ENCODE measurements at regions not wholly inside any gene's neighbourhood (a gene's known extent, or its start where the extent isn't known, plus 50 kb on each side); places are given as distances from the start of the nearest gene placed in this dataset.

GRCh38 chr11:33646629-33647028 lies 54.0 kb downstream of the C11orf91 start:
- no peaks in the 10 kb centered on the region for H3K4me1 ChIP-seq
- no peaks in the 10 kb centered on the region for H3K9me3 ChIP-seq (replicated peaks)
- no peak overlapping the region for H3K4me3 ChIP-seq
- H3K27ac ChIP-seq, result no peak overlapping the region
- no peak for DNase-seq
- H3K27me3 ChIP-seq, result no peaks in the 10 kb centered on the region
- no peaks in the 10 kb centered on the region for H3K36me3 ChIP-seq

GRCh38 chr11:33646168-33646567 lies 54.5 kb downstream of the C11orf91 start:
- DNase-seq, result no peak
- Histone ChIP-seq H3K27me3 (no peaks in the 10 kb centered on the region), H3K36me3 (no peaks in the 10 kb centered on the region), H3K4me1 (no peaks in the 10 kb centered on the region), H3K9me3 (replicated peaks) (no peaks in the 10 kb centered on the region), H3K27ac (no peak overlapping the region), H3K4me3 (no peak overlapping the region)

GRCh38 chr11:33645686-33646085 lies 54.9 kb downstream of the C11orf91 start:
- Histone ChIP-seq H3K27me3 (no peaks in the 10 kb centered on the region), H3K4me1 (no peaks in the 10 kb centered on the region), H3K27ac (no peak overlapping the region), H3K4me3 (no peak overlapping the region), H3K9me3 (replicated peaks) (no peaks in the 10 kb centered on the region), H3K36me3 (no peaks in the 10 kb centered on the region)
- DNase-seq, result no peak

GRCh38 chr11:33643167-33643824 lies 57.3 kb downstream of the C11orf91 start:
- no peaks in the 10 kb centered on the region for H3K27me3 ChIP-seq

DNA sequence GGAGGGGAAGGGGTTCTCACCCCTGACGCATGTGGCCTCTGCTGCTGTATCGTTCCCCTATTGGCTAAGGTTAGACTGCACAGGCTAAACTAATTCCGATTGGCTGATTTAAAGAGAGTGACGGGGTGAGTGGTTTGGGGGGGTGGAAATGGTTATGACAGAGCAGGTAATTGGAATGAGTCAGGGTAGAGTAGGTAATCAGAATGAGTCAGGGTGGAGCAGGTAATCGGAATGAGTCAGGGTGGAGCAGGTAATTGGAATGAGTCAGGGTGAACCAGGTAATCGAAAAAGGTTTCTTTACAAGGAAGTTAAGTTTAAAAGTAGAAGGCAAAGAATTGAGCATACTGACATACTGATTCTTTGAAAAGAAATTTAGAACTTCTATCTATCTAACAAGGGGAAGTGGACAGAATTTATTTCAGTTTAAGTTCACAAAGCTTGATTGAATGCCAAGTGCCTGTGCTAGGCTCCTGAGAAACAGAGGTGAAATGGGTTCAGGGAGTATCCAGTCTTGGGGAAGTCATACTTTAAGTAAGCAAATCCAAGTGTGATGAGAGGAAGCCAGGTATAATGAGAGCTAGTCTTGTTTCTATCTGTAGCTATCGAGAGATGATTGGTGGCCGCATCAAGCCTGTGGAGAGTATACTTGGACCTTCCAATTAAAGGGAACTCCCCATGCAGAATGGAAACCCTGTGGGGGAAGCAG lies 58.0 kb downstream of the C11orf91 start:
- no peak for DNase-seq
- Histone ChIP-seq H3K27me3 (no peaks in the 10 kb centered on the region), H3K27ac (no peak overlapping the region), H3K4me1 (no peaks in the 10 kb centered on the region), H3K9me3 (replicated peaks) (no peaks in the 10 kb centered on the region), H3K36me3 (no peaks in the 10 kb centered on the region), H3K4me3 (no peak overlapping the region)

More at GRCh38 chr11:33643167-33643824, 57.3 kb downstream of the C11orf91 start:
- Histone ChIP-seq H3K4me1 (no peaks in the 10 kb centered on the region), H3K27ac (no peak overlapping the region), H3K9me3 (replicated peaks) (no peaks in the 10 kb centered on the region), H3K4me3 (no peak overlapping the region), H3K36me3 (no peaks in the 10 kb centered on the region)
- no peak for DNase-seq

DNA sequence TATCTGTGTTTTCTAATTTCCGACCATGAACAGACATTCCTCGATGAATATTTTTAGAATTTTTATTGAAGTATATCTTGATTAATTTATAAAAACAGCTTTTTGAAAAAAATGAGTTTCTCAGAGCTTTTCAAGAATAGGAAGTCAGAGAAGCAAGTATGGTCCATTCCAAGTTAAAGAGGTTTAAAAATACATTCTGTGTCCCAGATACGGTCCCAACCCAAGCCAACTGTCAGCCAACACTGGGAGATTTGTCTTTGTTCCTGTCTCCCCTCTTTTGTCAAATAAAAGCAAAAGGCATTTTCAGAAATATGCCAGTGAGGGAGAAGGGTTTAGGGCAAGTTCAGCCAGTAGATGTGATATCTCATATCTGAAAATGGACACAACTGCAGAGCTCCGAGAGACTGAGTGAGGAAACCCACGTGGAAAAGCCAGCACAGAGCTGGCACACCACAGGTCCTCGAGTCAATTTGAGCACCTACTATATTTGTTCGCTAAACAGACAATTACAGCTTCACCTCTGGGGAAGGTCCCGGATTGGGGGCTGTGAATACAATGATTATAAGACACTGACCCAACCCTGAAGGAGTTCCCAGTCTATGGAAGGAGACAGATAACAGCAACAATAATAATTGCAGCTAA lies 59.8 kb downstream of the C11orf91 start:
- no peak for DNase-seq
- Histone ChIP-seq H3K4me3 (no peak overlapping the region), H3K36me3 (no peaks in the 10 kb centered on the region), H3K27me3 (no peaks in the 10 kb centered on the region), H3K9me3 (replicated peaks) (no peaks in the 10 kb centered on the region), H3K27ac (no peak overlapping the region), H3K4me1 (no peaks in the 10 kb centered on the region)

GRCh38 chr11:33638608-33639007 lies 62.0 kb downstream of the C11orf91 start:
- no peak for DNase-seq
- no peaks in the 10 kb centered on the region for H3K9me3 ChIP-seq (replicated peaks)
- H3K27ac ChIP-seq, result no peak overlapping the region

DNA sequence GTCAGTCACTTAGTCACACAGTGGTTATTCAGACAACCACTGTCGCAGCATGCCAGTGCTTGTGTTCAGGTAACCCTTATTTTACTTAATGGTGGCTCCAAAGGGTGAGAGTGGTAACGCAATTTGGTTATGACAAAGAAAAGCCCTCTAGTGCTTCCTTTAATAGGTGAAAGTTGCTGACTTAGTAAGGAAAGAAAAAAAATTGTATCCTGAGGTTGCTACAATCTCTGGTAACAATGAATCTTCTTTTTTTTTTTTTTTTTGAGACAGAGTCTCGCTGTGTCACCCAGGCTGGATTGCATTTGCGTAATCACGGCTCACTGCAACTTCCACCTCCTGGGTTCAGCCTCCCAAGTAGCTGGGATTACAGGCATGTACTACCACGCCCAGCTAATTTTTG lies 64.5 kb downstream of the C11orf91 start:
- no peak overlapping the region for H3K27ac ChIP-seq
- H3K4me3 ChIP-seq, result no peak overlapping the region
- DNase-seq, result no peak
- no peaks in the 10 kb centered on the region for H3K36me3 ChIP-seq
- no peaks in the 10 kb centered on the region for H3K9me3 ChIP-seq (replicated peaks)
- H3K27me3 ChIP-seq, result no peaks in the 10 kb centered on the region
- no peaks in the 10 kb centered on the region for H3K4me1 ChIP-seq

More at GRCh38 chr11:33638608-33639007, 62.0 kb downstream of the C11orf91 start:
- Histone ChIP-seq H3K4me3 (no peak overlapping the region), H3K4me1 (no peaks in the 10 kb centered on the region), H3K36me3 (no peaks in the 10 kb centered on the region), H3K27me3 (no peaks in the 10 kb centered on the region)

DNA sequence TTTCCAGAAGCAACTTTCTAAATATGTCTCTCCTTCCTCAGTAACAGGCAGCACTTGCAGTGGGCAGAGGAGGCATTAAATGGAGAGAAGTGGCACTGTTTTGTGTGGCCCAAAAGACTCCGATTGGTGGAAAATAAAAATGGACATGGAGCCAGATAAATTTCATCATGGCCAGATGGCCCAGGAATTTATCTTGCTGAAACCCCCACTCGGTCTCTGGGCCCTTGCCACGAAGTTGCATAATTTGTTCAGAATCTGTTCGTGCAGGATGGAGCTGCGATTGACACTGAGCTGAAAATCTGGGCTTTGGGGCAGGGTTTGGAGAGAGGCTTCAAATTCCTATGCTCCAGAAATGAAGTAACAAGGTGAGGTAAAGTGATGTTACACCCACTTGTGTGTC lies 65.5 kb downstream of the C11orf91 start:
- Histone ChIP-seq H3K9me3 (replicated peaks) (no peaks in the 10 kb centered on the region), H3K27ac (no peak overlapping the region), H3K4me3 (no peak overlapping the region), H3K4me1 (no peaks in the 10 kb centered on the region), H3K27me3 (no peaks in the 10 kb centered on the region), H3K36me3 (no peaks in the 10 kb centered on the region)
- DNase-seq, result no peak

- Histone ChIP-seq H3K27ac (no peak overlapping the region), H3K4me1 (no peaks in the 10 kb centered on the region), H3K9me3 (replicated peaks) (no peaks in the 10 kb centered on the region), H3K27me3 (no peaks in the 10 kb centered on the region), H3K36me3 (no peaks in the 10 kb centered on the region), H3K4me3 (no peak overlapping the region)
- DNase-seq, result no peak
Measured at GRCh38 chr11:33634291-33634834, 66.3 kb downstream of the C11orf91 start.

DNA sequence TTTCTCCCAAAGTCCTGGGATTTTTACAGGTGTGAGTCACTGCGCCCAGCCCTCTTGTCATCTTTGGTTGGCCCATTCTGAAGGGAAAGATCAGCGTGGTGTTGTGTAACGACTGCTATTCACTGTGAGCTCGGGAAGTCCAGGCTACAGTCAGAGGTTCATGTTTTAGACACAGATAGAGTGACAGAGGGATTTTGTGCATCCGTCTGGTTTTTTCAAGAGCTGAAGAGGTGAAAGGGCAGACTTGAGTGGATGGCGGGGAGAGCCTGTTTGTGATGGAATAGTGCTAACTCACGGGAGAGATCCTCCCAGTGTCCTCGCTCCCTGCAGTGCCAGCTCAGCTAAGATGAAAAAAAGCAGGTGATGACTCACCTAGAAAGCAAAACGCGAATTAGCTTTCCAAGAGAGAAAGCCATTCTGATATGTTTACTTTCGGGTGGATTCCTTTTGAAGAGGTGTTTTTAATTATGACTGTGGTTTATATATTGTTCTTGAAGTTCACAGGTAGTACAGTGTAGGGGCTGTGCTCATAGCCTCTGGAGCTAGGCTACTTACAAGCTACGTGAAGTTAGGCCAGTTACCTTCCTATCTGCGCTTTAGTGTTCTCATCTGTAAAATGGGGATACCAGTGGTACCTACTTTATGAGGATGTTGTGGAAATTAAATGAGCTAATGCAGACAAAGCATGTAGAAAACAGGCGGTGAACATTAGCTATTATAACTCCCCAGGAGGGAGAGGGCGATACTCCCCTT lies 67.2 kb downstream of the C11orf91 start:
- no peaks in the 10 kb centered on the region for H3K4me1 ChIP-seq
- no peaks in the 10 kb centered on the region for H3K9me3 ChIP-seq (replicated peaks)
- no peak overlapping the region for H3K4me3 ChIP-seq
- DNase-seq, result no peak
- no peaks in the 10 kb centered on the region for H3K36me3 ChIP-seq
- H3K27me3 ChIP-seq, result no peaks in the 10 kb centered on the region
- H3K27ac ChIP-seq, result no peak overlapping the region

DNA sequence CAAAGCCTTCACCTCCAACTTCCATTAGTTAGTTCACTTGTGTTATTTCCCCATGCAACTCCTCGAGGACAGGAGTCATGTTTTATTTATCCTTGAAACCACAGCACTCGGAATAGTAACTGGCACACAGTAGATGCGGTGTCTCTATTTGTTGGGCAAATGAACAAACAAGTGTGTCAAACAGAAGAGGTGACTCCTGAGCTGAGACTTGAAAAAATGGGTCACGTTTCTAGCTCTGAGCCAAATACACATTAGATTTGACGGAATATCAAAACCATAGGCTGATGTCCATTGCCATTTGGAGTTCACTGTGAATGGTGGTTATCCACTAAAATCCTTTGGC lies 68.9 kb downstream of the C11orf91 start:
- Histone ChIP-seq H3K36me3 (no peaks in the 10 kb centered on the region), H3K9me3 (replicated peaks) (no peaks in the 10 kb centered on the region), H3K4me3 (no peak overlapping the region), H3K27me3 (no peaks in the 10 kb centered on the region), H3K27ac (no peak overlapping the region), H3K4me1 (no peaks in the 10 kb centered on the region)
- DNase-seq, result no peak

GRCh38 chr11:33630936-33631748 lies 69.5 kb downstream of the C11orf91 start:
- no peak overlapping the region for H3K27ac ChIP-seq
- H3K4me1 ChIP-seq, result no peaks in the 10 kb centered on the region
- H3K36me3 ChIP-seq, result no peaks in the 10 kb centered on the region
- no peaks in the 10 kb centered on the region for H3K9me3 ChIP-seq (replicated peaks)
- DNase-seq, result no peak
- H3K4me3 ChIP-seq, result no peak overlapping the region
- H3K27me3 ChIP-seq, result no peaks in the 10 kb centered on the region

GRCh38 chr11:33624083-33624482 lies 76.5 kb downstream of the C11orf91 start:
- peak overlapping the region; percentile 68 for H3K27ac ChIP-seq
- no peak overlapping the region for H3K4me3 ChIP-seq
- peaks cover 12% of the 10 kb centered on the region for H3K4me1 ChIP-seq
- no peaks in the 10 kb centered on the region for H3K27me3 ChIP-seq
- H3K36me3 ChIP-seq, result no peaks in the 10 kb centered on the region
- peak; percentile 98 to 99 for DNase-seq
- H3K9me3 ChIP-seq (replicated peaks), result peaks cover 3% of the 10 kb centered on the region; the same call in 1 of the 2 replicates

All from SJCRH30 (cell line).